Liver (tissue), 8 donors: ENCODE measurements at regions not wholly inside any gene's neighbourhood (a gene's known extent, or its start where the extent isn't known, plus 50 kb on each side); places are given as distances from the start of the nearest gene placed in this dataset.

Experiments used
- DNase-seq: peaks from one replicate; pipeline ENCODE4 v3.0.0-alpha.2; 2017; ENCODE audit warnings: low spot score
- H3K27ac ChIP-seq, 2 donors: one replicate each; pipeline ENCODE4 v1.7.0; 2013; ENCODE audit warnings: inconsistent platforms in 2 of 2, low read length in 2 of 2, control low read depth in 1 of 2, low read depth in 1 of 2, mild to moderate bottlenecking in 1 of 2
- H3K27me3 ChIP-seq, 4 donors: one replicate each; pipeline versions ENCODE4 v1.6.1 to v1.7.0; 2013; ENCODE audit warnings: low read length in 3 of 4, inconsistent platforms in 1 of 4, mild to moderate bottlenecking in 1 of 4, moderate library complexity in 1 of 4; ENCODE audit not compliant: control insufficient read depth in 4 of 4, insufficient read depth in 4 of 4
- H3K36me3 ChIP-seq, 4 donors: one replicate each; pipeline versions ENCODE4 v1.6.1 to v1.7.0; 2013; ENCODE audit warnings: low read length in 3 of 4, mild to moderate bottlenecking in 3 of 4, low read depth in 1 of 4, moderate library complexity in 1 of 4; ENCODE audit not compliant: control insufficient read depth in 4 of 4, insufficient read depth in 3 of 4
- H3K4me1 ChIP-seq, 4 donors: one replicate each; pipeline versions ENCODE4 v1.6.1 to v1.7.0; 2013; ENCODE audit warnings: low read length in 3 of 4, mild to moderate bottlenecking in 3 of 4, moderate library complexity in 1 of 4; ENCODE audit not compliant: control insufficient read depth in 4 of 4, insufficient read depth in 4 of 4
- H3K4me3 ChIP-seq, 3 donors: one replicate each; pipeline versions ENCODE4 v1.6.1 to v1.7.0; 2013; ENCODE audit warnings: low read length in 3 of 3, control low read depth in 1 of 3, low read depth in 1 of 3, mild to moderate bottlenecking in 1 of 3
- H3K9ac ChIP-seq, 2 donors: one replicate each; pipeline ENCODE4 v1.7.0; 2013; ENCODE audit warnings: low read length in 2 of 2, mild to moderate bottlenecking in 2 of 2, moderate library complexity in 2 of 2, control low read depth in 1 of 2, low read depth in 1 of 2
- H3K9me3 ChIP-seq, 4 donors: one replicate each; pipeline versions ENCODE4 v1.6.1 to v1.7.0; 2013; ENCODE audit warnings: low read length in 3 of 4; ENCODE audit not compliant: control insufficient read depth in 4 of 4
- CTCF ChIP-seq: fragments of 150-350 bp; IDR thresholded peaks from 2 replicates; pipeline ENCODE4 v1.5.1; 2017; ENCODE audit warnings: improper control_type of control experiment, low read depth, low read length; ENCODE audit not compliant: missing input control
- EGR1 ChIP-seq, 2 donors: IDR thresholded peaks; 2 replicates each; pipeline ENCODE4 v1.6.1; 2016 to 2018; ENCODE audit warnings: antibody characterized with exemption in 2 of 2, low read depth in 2 of 2
- FOXA1 ChIP-seq: IDR thresholded peaks from 2 replicates; pipeline ENCODE4 v1.6.1; 2016; ENCODE audit warnings: antibody characterized with exemption
- FOXA2 ChIP-seq: IDR thresholded peaks from 2 replicates; pipeline ENCODE4 v1.6.1; 2016; ENCODE audit warnings: antibody characterized with exemption
- GABPA ChIP-seq, 2 donors: IDR thresholded peaks in 1 of 2; conservative IDR thresholded peaks in 1 of 2; 2 replicates each; pipeline ENCODE4 v1.6.1; 2016; ENCODE audit warnings: antibody characterized with exemption in 2 of 2, mild to moderate bottlenecking in 1 of 2, moderate library complexity in 1 of 2
- HNF4A ChIP-seq, 2 donors: conservative IDR thresholded peaks; 2 replicates each; pipeline ENCODE4 v1.6.1; 2016; ENCODE audit warnings: antibody characterized with exemption in 2 of 2, mild to moderate bottlenecking in 2 of 2
- HNF4G ChIP-seq: IDR thresholded peaks from 2 replicates; pipeline ENCODE4 v1.6.1; 2016; ENCODE audit warnings: antibody characterized with exemption
- JUND ChIP-seq, 2 donors: IDR thresholded peaks; 2 replicates each; pipeline ENCODE4 v1.6.1; 2016; ENCODE audit warnings: antibody characterized with exemption in 2 of 2
- MAX ChIP-seq: IDR thresholded peaks from 2 replicates; pipeline ENCODE4 v1.6.1; 2016; ENCODE audit warnings: antibody characterized with exemption
- NR2F2 ChIP-seq: IDR thresholded peaks from 2 replicates; pipeline ENCODE4 v1.6.1; 2016; ENCODE audit warnings: antibody characterized with exemption
- RAD21 ChIP-seq, 2 donors: IDR thresholded peaks; 2 replicates each; pipeline ENCODE4 v1.6.1; 2016; ENCODE audit warnings: antibody characterized with exemption in 2 of 2, mild to moderate bottlenecking in 2 of 2
- RXRA ChIP-seq, 2 donors: IDR thresholded peaks; 2 replicates each; pipeline ENCODE4 v1.6.1; 2017 to 2018; ENCODE audit warnings: antibody characterized with exemption in 2 of 2, mild to moderate bottlenecking in 1 of 2
- SP1 ChIP-seq: IDR thresholded peaks from 2 replicates; pipeline ENCODE4 v1.6.1; 2018; ENCODE audit warnings: antibody characterized with exemption, mild to moderate bottlenecking
- TAF1 ChIP-seq: conservative IDR thresholded peaks from 2 replicates; pipeline ENCODE4 v1.6.1; 2016; ENCODE audit warnings: antibody characterized with exemption, mild to moderate bottlenecking
- YY1 ChIP-seq: IDR thresholded peaks from 2 replicates; pipeline ENCODE4 v1.6.1; 2016; ENCODE audit warnings: antibody characterized with exemption, mild to moderate bottlenecking
- WGBS: extraction: QIAGEN DNeasy Blood & Tissue Kit; methylation state at CpG from one replicate; pipeline ENCODE4 v1.1.7; 2013; 5-methylcytosine and 5-hydroxymethylcytosine counted together
- donor health status: healthy.
- donor health status: healthy.
- donor health status: healthy.
- donor health status: healthy.
- donor health status: healthy.

GRCh38 chrX:137430301-137430700 is 135.6 kb upstream of the ZIC3 start:
- H3K9ac ChIP-seq, result no peak overlapping the region
- H3K27ac ChIP-seq, result no peak overlapping the region
- TF ChIP-seq HNF4A (conservative IDR thresholded peaks at IDR 0.05), result no peak
- no peak for TF ChIP-seq TAF1
- no peak for TF ChIP-seq FOXA2
- no peak for TF ChIP-seq FOXA1
- no peak for TF ChIP-seq EGR1 (IDR thresholded peaks at IDR 0.05; ENCODE audit: low read depth in 2 of 2)
- no peak for TF ChIP-seq GABPA (IDR thresholded peaks at IDR 0.05 in 1 of 2, conservative IDR thresholded peaks at IDR 0.05 in 1 of 2)
- TF ChIP-seq NR2F2, result no peak
- no peak for TF ChIP-seq SP1
- no peak overlapping the region for H3K4me3 ChIP-seq
- DNase-seq, result no peak
- peaks cover 0 to 14% (median 1%) of the 10 kb centered on the region in 4 donors for H3K27me3 ChIP-seq
- H3K36me3 ChIP-seq, result no peaks in the 10 kb centered on the region
- no peaks in the 10 kb centered on the region for H3K9me3 ChIP-seq
- WGBS, result 12% methylated on average over 17 of the region's 17 CpGs
- peaks cover 4 to 20% (median 16%) of the 10 kb centered on the region in 4 donors for H3K4me1 ChIP-seq

- WGBS, result 6% methylated on average over 44 of the region's 44 CpGs
- Histone ChIP-seq H3K9me3 (peaks cover 0 to 4% (median 0%) of the 10 kb centered on the region in 4 donors), H3K27me3 (peaks cover 0 to 21% (median 1%) of the 10 kb centered on the region in 4 donors), H3K4me1 (peaks cover 4 to 20% (median 16%) of the 10 kb centered on the region in 4 donors), H3K36me3 (no peaks in the 10 kb centered on the region), H3K27ac (no peak overlapping the region), H3K4me3 (peak overlapping the region in 1 of 3 donors; percentile 64), H3K9ac (no peak overlapping the region)
- DNase-seq, result no peak
- TF ChIP-seq TAF1 (no peak), SP1 (no peak), JUND (IDR thresholded peaks at IDR 0.05) (no peak), RXRA (IDR thresholded peaks at IDR 0.05) (no peak), MAX (no peak), RAD21 (IDR thresholded peaks at IDR 0.05) (no peak), HNF4G (no peak)
Observed at GRCh38 chrX:137428766-137429591, 136.9 kb upstream of the ZIC3 start.

- Histone ChIP-seq H3K27me3 (peaks cover 0 to 23% (median 1%) of the 10 kb centered on the region in 4 donors), H3K4me3 (peak overlapping the region; percentile 20 to 64 (median 60)), H3K36me3 (no peaks in the 10 kb centered on the region), H3K4me1 (peaks cover 4 to 20% (median 16%) of the 10 kb centered on the region in 4 donors), H3K27ac (no peak overlapping the region), H3K9me3 (peaks cover 0 to 4% (median 0%) of the 10 kb centered on the region in 4 donors), H3K9ac (no peak overlapping the region)
- 3% methylated on average over 30 of the region's 30 CpGs for WGBS
- no peak for DNase-seq
- TF ChIP-seq CTCF (no peak), YY1 (no peak), RXRA (IDR thresholded peaks at IDR 0.05) (no peak), GABPA (IDR thresholded peaks at IDR 0.05 in 1 of 2, conservative IDR thresholded peaks at IDR 0.05 in 1 of 2) (no peak), TAF1 (no peak), RAD21 (IDR thresholded peaks at IDR 0.05) (no peak), EGR1 (IDR thresholded peaks at IDR 0.05; ENCODE audit: low read depth in 2 of 2) (no peak), JUND (IDR thresholded peaks at IDR 0.05) (no peak), HNF4G (no peak), MAX (no peak)
Observed at GRCh38 chrX:137428221-137428661, 137.7 kb upstream of the ZIC3 start.
